ENCODE measurements at regions not wholly inside any gene's neighbourhood (a gene's known extent, or its start where the extent isn't known, plus 50 kb on each side); places are given as distances from the start of the nearest gene placed in this dataset.

- TF ChIP-seq CTCF (IDR thresholded peaks at IDR 0.05): no peak
- no peak for TF ChIP-seq EZH2phosphoT487 (IDR thresholded peaks at IDR 0.05)
Measured at GRCh38 chr10:30765022-30765615, 135.6 kb upstream of the LYZL2 start.
